KMS-11 (cell line): ENCODE measurements at regions not wholly inside any gene's neighbourhood (a gene's known extent, or its start where the extent isn't known, plus 50 kb on each side); places are given as distances from the start of the nearest gene placed in this dataset.

Experiments
- H2AFZ ChIP-seq: fragments of 200-600 bp; sonication (generic); 2 replicates; pipeline ENCODE4 v1.6.1; 2016; ENCODE audit warnings: antibody characterized with exemption, mixed run types, low read depth
- H3K27ac ChIP-seq: fragments of 200-600 bp; sonication (generic); 2 replicates; pipeline ENCODE4 v1.6.1; 2016; ENCODE audit warnings: mild to moderate bottlenecking, mixed run types
- H3K27me3 ChIP-seq: fragments of 200-600 bp; sonication (generic); 2 replicates; pipeline ENCODE4 v1.6.1; 2017; ENCODE audit warnings: mild to moderate bottlenecking, low read depth, mixed run types, moderate library complexity; ENCODE audit not compliant: insufficient read depth
- H3K36me3 ChIP-seq: fragments of 200-600 bp; sonication (generic); 2 replicates; pipeline ENCODE4 v1.6.1; 2017; ENCODE audit warnings: mild to moderate bottlenecking, mixed run types; ENCODE audit not compliant: insufficient read depth
- H3K4me1 ChIP-seq: fragments of 200-600 bp; sonication (generic); 2 replicates; pipeline ENCODE4 v1.6.1; 2016; ENCODE audit warnings: mild to moderate bottlenecking, low read depth, mixed run types; ENCODE audit not compliant: poor library complexity, severe bottlenecking
- H3K4me2 ChIP-seq: fragments of 200-600 bp; sonication (generic); 2 replicates; pipeline ENCODE4 v1.7.0; 2016; ENCODE audit warnings: mild to moderate bottlenecking, mixed run types
- H3K4me3 ChIP-seq: fragments of 200-600 bp; sonication (generic); IDR thresholded peaks from 2 replicates; pipeline ENCODE4 v1.6.1; 2017; ENCODE audit warnings: low read depth, low read length, mixed read lengths; ENCODE audit not compliant: insufficient read depth
- H3K79me2 ChIP-seq: fragments of 200-600 bp; sonication (generic); 2 replicates; pipeline ENCODE4 v1.6.1; 2016; ENCODE audit warnings: low read depth, mixed run types; ENCODE audit not compliant: insufficient read depth
- H3K9ac ChIP-seq: fragments of 200-600 bp; sonication (generic); 2 replicates; pipeline ENCODE4 v1.6.1; 2016; ENCODE audit warnings: mild to moderate bottlenecking, mixed run types
- H4K20me1 ChIP-seq: fragments of 200-600 bp; sonication (generic); 2 replicates; pipeline ENCODE4 v1.6.1; 2016; ENCODE audit warnings: mild to moderate bottlenecking, mixed run types; ENCODE audit not compliant: insufficient read depth
- CTCF ChIP-seq: fragments of 200-600 bp; sonication (generic); conservative IDR thresholded peaks from 2 replicates; pipeline ENCODE4 v1.6.1; 2017; ENCODE audit warnings: low read depth, mild to moderate bottlenecking, antibody characterized with exemption, low read length, moderate library complexity, mixed read lengths

GRCh38 chr12:43154498-43155045 is 397.4 kb downstream of the ADAMTS20 start:
- no peaks in the 10 kb centered on the region for H3K27me3 ChIP-seq
- H3K36me3 ChIP-seq, result no peaks in the 10 kb centered on the region
- H3K9ac ChIP-seq, result no peak overlapping the region
- H3K27ac ChIP-seq, result no peak overlapping the region
- H3K4me2 ChIP-seq, result no peak overlapping the region
- no peak for TF ChIP-seq CTCF
- H3K4me1 ChIP-seq, result no peaks in the 10 kb centered on the region
- no peaks in the 10 kb centered on the region for H3K79me2 ChIP-seq
- H4K20me1 ChIP-seq, result no peaks in the 10 kb centered on the region
- no peak overlapping the region for H2AFZ ChIP-seq
- no peak overlapping the region for H3K4me3 ChIP-seq

- no peaks in the 10 kb centered on the region for H3K27me3 ChIP-seq
- no peak overlapping the region for H3K4me3 ChIP-seq
- no peak overlapping the region for H2AFZ ChIP-seq
- no peak overlapping the region for H3K9ac ChIP-seq
- H4K20me1 ChIP-seq, result no peaks in the 10 kb centered on the region
- no peaks in the 10 kb centered on the region for H3K4me1 ChIP-seq
- H3K4me2 ChIP-seq, result no peak overlapping the region
- H3K36me3 ChIP-seq, result no peaks in the 10 kb centered on the region
- H3K27ac ChIP-seq, result no peak overlapping the region
- no peak for TF ChIP-seq CTCF
- H3K79me2 ChIP-seq, result no peaks in the 10 kb centered on the region
Measured at GRCh38 chr12:43151441-43151981, 400.5 kb downstream of the ADAMTS20 start.

- Histone ChIP-seq H3K4me2 (no peak overlapping the region), H3K36me3 (no peaks in the 10 kb centered on the region), H3K4me3 (no peak overlapping the region), H3K9ac (no peak overlapping the region), H2AFZ (no peak overlapping the region), H4K20me1 (no peaks in the 10 kb centered on the region), H3K79me2 (no peaks in the 10 kb centered on the region), H3K27me3 (no peaks in the 10 kb centered on the region), H3K27ac (no peak overlapping the region), H3K4me1 (no peaks in the 10 kb centered on the region)
- no peak for TF ChIP-seq CTCF
Measured at GRCh38 chr12:43148691-43149090, 403.3 kb downstream of the ADAMTS20 start.

GRCh38 chr12:43147878-43148277 is 404.1 kb downstream of the ADAMTS20 start:
- H3K36me3 ChIP-seq, result no peaks in the 10 kb centered on the region

More at GRCh38 chr12:43147878-43148277, 404.1 kb downstream of the ADAMTS20 start:
- Histone ChIP-seq H3K4me1 (no peaks in the 10 kb centered on the region), H3K9ac (no peak overlapping the region), H2AFZ (no peak overlapping the region), H3K79me2 (no peaks in the 10 kb centered on the region), H3K4me3 (no peak overlapping the region), H4K20me1 (no peaks in the 10 kb centered on the region), H3K27ac (no peak overlapping the region), H3K4me2 (no peak overlapping the region), H3K27me3 (no peaks in the 10 kb centered on the region)
- TF ChIP-seq CTCF, result no peak
